Vagina (tissue), 2 donors: ENCODE measurements at regions not wholly inside any gene's neighbourhood (a gene's known extent, or its start where the extent isn't known, plus 50 kb on each side); places are given as distances from the start of the nearest gene placed in this dataset.

Experiments
- DNase-seq, 2 donors: peaks; one replicate each; pipeline ENCODE4 v3.0.0-alpha.2; 2017; ENCODE audit errors: extremely low spot score in 2 of 2
- H3K27ac ChIP-seq: fragments of 200-600 bp; sonication (generic); one replicate; pipeline ENCODE4 v1.5.1; 2019
- H3K27me3 ChIP-seq: fragments of 200-600 bp; sonication (generic); one replicate; pipeline ENCODE4 v1.5.1; 2019
- H3K36me3 ChIP-seq, 2 donors: fragments of 200-600 bp; sonication (generic); one replicate each; pipeline ENCODE4 v1.5.1; 2017 to 2019
- H3K4me1 ChIP-seq: fragments of 200-600 bp; sonication (generic); one replicate; pipeline ENCODE4 v1.5.1; 2019
- H3K4me3 ChIP-seq, 2 donors: fragments of 200-600 bp; sonication (generic); 1 replicate in 1 of 2; 2 replicates in 1 of 2; pipeline ENCODE4 v1.5.1; 2016 to 2019
- H3K9me3 ChIP-seq: fragments of 200-600 bp; sonication (generic); one replicate; pipeline ENCODE4 v1.5.1; 2019
- CTCF ChIP-seq, 3 experiments: fragments of 450-650 bp in 2 of 3; fragments of 200-600 bp in 1 of 3; sonication (generic) in 1 of 3; IDR thresholded peaks; one replicate each; pipeline ENCODE4 v1.5.1; 2017 to 2019; ENCODE audit warnings: antibody characterized with exemption in 3 of 3, mild to moderate bottlenecking in 2 of 3, moderate library complexity in 2 of 3
- POLR2A ChIP-seq, 2 donors: fragments of 450-650 bp; IDR thresholded peaks; one replicate each; pipeline ENCODE4 v1.6.1; 2017; ENCODE audit warnings: antibody characterized with exemption in 2 of 2, mild to moderate bottlenecking in 2 of 2, moderate library complexity in 2 of 2
- POLR2AphosphoS5 ChIP-seq, 2 donors: sonication (generic); formaldehyde crosslinking; IDR thresholded peaks; one replicate each; pipeline ENCODE4 v1.9.0; 2017; ENCODE audit warnings: antibody characterized with exemption in 2 of 2, mild to moderate bottlenecking in 2 of 2, low read depth in 1 of 2; ENCODE audit not compliant: insufficient read depth in 1 of 2
- intact Hi-C: fragments of 100-400 bp; cut with DNase I; formaldehyde crosslinking; loops from one replicate; pipeline ENCODE4 v1.15.1; 2023

- Histone ChIP-seq H3K36me3 (no peaks in the 10 kb centered on the region), H3K9me3 (no peaks in the 10 kb centered on the region), H3K27ac (no peak overlapping the region), H3K4me1 (no peaks in the 10 kb centered on the region), H3K4me3 (no peak overlapping the region), H3K27me3 (no peaks in the 10 kb centered on the region)
- intact Hi-C loops = no loop called here
- TF ChIP-seq POLR2A (IDR thresholded peaks at IDR 0.05) (no peak), CTCF (IDR thresholded peaks at IDR 0.05) (no peak), POLR2AphosphoS5 (IDR thresholded peaks at IDR 0.05; ENCODE audit: insufficient read depth in 1 of 2, low read depth in 1 of 2) (no peak)
- DNase-seq = peak in 1 of 2 donors; percentile 42
Observed at GRCh38 chr1:22326931-22327330, 124.7 kb upstream of the ZBTB40 start.

GRCh38 chr1:22327411-22327810 lies 124.2 kb upstream of the ZBTB40 start:
- Histone ChIP-seq H3K36me3 (no peaks in the 10 kb centered on the region), H3K27me3 (no peaks in the 10 kb centered on the region), H3K9me3 (no peaks in the 10 kb centered on the region), H3K4me1 (no peaks in the 10 kb centered on the region), H3K27ac (no peak overlapping the region), H3K4me3 (no peak overlapping the region)
- TF ChIP-seq POLR2AphosphoS5 (IDR thresholded peaks at IDR 0.05; ENCODE audit: insufficient read depth in 1 of 2, low read depth in 1 of 2) (no peak), POLR2A (IDR thresholded peaks at IDR 0.05) (no peak), CTCF (IDR thresholded peaks at IDR 0.05) (no peak)
- intact Hi-C loops = no loop called here
- DNase-seq = no peak

GRCh38 chr1:22328331-22329147 lies 123.1 kb upstream of the ZBTB40 start:
- DNase-seq = no peak
- Histone ChIP-seq H3K27me3 (no peaks in the 10 kb centered on the region), H3K27ac (no peak overlapping the region), H3K9me3 (no peaks in the 10 kb centered on the region), H3K4me3 (no peak overlapping the region), H3K36me3 (no peaks in the 10 kb centered on the region), H3K4me1 (no peaks in the 10 kb centered on the region)
- intact Hi-C loops = no loop called here
- no peak for TF ChIP-seq POLR2AphosphoS5 (IDR thresholded peaks at IDR 0.05; ENCODE audit: insufficient read depth in 1 of 2, low read depth in 1 of 2)
- TF ChIP-seq POLR2A (IDR thresholded peaks at IDR 0.05) = no peak
- no peak for TF ChIP-seq CTCF (IDR thresholded peaks at IDR 0.05)

DNA sequence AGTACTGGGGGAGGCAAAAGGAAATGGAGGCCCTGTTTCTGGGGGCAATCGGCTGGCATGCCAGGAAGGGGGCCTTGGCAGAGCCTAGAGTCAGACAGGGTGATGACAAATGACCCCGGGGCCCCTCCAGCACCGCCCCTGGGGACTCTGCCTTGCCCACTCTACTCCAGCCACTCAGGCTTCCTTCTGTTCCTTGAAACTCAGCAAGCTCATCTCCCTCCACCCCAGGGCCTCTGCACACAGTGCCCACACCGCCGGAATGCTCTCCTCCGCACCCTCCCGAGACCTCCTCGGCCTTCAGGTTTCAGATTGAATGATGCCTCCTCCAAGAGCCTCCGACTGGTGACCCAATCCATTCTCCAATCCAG lies 122.5 kb upstream of the ZBTB40 start:
- Histone ChIP-seq H3K27ac (no peak overlapping the region), H3K4me1 (no peaks in the 10 kb centered on the region), H3K4me3 (no peak overlapping the region), H3K36me3 (no peaks in the 10 kb centered on the region), H3K27me3 (no peaks in the 10 kb centered on the region), H3K9me3 (no peaks in the 10 kb centered on the region)
- no peak for DNase-seq
- intact Hi-C loops = no loop called here
- TF ChIP-seq POLR2A (IDR thresholded peaks at IDR 0.05) = no peak
- TF ChIP-seq CTCF (IDR thresholded peaks at IDR 0.05) = no peak
- no peak for TF ChIP-seq POLR2AphosphoS5 (IDR thresholded peaks at IDR 0.05; ENCODE audit: insufficient read depth in 1 of 2, low read depth in 1 of 2)

DNA sequence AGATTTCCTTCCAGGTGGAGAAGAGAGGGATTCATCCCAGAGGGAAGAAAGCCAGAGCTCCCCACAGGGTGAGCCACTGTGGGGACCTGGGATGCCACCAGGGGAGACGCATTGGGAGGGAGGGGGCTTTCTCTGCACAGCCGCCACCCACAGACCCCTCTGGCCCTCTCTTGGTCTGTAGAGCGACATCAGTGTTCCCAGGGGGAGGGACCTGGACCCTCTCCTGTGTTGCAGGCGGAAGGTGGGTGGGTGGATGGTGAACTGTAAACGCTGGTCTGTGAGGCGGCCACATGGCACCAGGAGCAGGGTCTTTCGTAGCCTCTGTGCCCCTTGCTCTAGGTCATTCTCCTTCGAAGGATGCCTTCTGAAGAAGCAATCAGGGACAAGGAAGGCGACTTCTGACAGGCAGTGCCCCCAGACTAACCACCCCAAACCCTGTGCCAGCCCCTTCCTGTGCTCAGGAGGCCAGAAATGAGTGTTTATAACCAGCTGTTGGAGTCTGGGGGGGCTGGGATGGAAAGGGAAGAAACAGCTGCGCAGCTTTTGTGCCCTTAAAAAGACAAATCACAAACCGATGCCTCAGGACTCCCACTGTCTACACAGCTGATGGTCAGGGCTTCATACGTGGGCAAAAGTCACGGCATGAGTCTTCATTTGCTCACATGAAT lies 121.4 kb upstream of the ZBTB40 start:
- no peak for DNase-seq
- intact Hi-C loops = no loop called here
- TF ChIP-seq POLR2AphosphoS5 (IDR thresholded peaks at IDR 0.05; ENCODE audit: insufficient read depth in 1 of 2, low read depth in 1 of 2) (no peak), POLR2A (IDR thresholded peaks at IDR 0.05) (no peak), CTCF (IDR thresholded peaks at IDR 0.05) (no peak)
- Histone ChIP-seq H3K9me3 (no peaks in the 10 kb centered on the region), H3K36me3 (no peaks in the 10 kb centered on the region), H3K4me1 (no peaks in the 10 kb centered on the region), H3K27ac (no peak overlapping the region), H3K4me3 (no peak overlapping the region), H3K27me3 (no peaks in the 10 kb centered on the region)
